HG03575 (cell line): ENCODE measurements at regions not wholly inside any gene's neighbourhood (a gene's known extent, or its start where the extent isn't known, plus 50 kb on each side); places are given as distances from the start of the nearest gene placed in this dataset.

Source experiments
- ATAC-seq: cut with Tn5 transposase; IDR thresholded peaks from one replicate; pipeline ENCODE4 v1.9.1; 2021; ENCODE audit not compliant: unreplicated experiment, insufficient number of reproducible peaks, low FRiP score; ENCODE audit errors: extremely low read depth

DNA sequence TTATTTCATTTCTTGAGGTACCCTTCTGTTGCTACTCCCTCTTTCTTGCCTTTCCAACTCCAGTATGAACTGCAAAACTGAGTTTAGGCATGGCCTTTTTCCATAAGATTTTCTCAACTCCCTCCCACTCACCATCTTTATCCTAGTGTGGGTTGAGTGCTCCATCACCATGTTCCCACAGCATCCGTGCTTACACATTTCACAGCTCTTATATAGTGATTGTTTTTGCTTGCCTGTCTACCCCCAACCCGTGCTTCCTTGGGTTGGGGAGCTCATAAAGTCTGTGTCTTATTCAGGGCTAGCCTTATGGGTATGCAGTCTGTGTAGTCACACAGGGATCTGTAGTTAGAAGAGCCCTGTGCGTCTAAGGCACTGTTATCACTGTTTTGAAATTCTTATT lies 68.2 kb upstream of the CCDC190 start:
- ATAC-seq: no peak

DNA sequence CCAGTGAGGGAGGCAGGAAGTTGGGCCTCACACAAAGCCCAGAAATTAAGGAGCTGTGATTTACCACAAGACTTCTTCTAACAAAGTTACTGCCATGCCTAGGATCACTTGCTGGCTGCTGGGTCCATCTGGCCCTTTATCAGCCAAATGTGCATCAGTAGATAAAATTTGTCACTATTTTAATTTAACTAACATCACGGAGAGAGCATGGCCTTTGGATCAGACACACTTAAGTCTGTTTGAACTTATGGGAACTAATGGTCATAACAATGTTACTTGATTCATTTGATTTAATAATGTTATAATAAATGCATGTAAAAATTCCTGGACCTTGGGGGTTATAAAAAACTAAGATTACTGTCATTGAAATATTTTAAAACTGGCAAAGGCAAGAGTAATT lies 67.2 kb upstream of the CCDC190 start:
- no peak for ATAC-seq

DNA sequence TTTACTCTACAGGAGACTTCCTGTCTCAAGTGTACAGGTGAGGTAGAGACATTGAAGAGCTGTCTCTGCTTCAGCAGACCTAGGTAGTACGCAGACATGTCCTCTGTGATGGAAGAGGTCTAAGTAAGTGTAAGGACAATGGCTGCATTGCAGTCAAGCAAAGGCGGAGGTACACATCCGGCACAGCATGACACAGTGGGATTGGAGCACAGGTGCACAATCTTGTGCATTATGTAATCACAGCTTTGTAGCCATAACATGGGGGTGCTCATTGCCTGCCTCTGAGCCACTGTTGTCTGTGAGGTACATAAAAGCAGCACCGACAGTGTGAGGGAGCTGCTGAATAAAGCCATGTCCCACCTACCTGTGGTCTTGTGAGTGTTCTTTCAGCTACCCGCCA lies 66.4 kb upstream of the CCDC190 start:
- ATAC-seq: no peak

DNA sequence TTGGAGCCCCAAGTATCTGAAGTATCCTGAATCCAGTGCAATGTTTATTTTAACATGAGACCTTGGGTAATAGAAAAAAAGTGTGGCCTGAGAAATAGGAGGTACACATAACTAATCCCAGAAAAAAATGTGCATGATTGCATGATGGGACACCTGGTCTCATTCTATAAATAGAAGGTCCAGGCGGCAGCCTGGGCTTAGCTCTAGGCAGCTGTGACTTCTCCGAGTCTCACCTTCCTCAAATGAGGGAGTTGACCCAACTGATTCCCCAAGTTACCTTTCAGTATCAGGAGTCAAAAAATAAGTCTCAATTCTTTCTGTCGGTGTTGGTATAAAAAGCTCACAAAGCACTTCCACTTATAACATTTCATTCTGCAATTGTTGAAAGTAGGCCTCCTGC lies 65.9 kb upstream of the CCDC190 start:
- ATAC-seq: no peak

DNA sequence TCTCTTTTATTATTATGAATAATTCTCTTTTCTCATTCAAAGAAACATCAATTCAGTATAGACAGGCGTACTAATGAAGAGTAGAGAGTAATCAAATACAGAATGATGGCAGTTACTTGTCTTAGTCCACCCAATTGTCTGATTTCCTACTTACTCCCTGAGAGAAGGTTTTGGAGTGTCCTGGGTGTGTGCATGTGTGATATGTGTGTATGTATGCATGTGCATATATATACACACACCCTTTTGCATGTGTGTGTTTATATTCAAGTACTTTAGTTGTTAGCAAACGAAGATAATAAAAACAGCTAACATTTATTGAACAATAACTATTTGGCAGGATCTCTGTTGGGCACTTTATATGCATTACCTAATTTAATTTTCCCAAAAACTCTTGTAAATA lies 63.2 kb upstream of the CCDC190 start:
- ATAC-seq: no peak

DNA sequence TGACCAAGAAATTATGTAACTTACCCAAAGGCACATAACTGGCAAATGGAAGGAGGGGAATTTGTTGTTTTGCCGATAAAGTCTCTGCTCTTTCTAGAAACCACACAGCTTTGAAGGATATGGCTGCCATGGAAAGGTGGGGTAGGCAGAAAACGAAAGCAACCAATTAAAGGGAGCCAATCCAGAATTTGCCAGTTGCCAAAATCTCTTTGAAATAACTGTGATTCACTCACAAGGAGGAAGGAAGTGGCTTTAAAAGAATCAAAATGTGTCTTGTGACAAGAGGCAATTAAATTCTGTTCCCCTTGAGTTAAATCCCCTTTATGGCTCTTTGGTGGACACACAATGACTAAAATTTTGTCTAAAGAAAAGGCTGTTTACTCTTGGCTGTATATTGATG lies 61.2 kb upstream of the CCDC190 start:
- no peak for ATAC-seq

DNA sequence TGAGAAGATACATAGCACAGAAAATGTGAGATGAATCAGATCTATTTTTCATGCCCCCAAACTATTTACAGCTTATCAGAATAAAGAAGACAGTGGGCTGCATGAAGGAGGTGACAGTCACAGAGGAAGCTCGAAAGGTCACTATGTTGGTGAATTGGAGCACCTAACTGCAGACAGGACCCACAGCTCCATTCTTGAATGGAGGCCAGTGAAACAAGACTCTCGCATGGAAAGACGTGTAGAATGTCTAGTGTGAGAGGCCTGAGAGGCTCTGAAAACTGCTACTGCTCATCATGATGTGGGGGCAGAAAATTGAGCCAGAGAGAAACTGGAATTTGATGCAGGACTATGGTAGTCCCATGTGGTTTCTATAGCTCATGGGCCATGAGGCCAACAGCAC lies 60.3 kb upstream of the CCDC190 start:
- no peak for ATAC-seq

DNA sequence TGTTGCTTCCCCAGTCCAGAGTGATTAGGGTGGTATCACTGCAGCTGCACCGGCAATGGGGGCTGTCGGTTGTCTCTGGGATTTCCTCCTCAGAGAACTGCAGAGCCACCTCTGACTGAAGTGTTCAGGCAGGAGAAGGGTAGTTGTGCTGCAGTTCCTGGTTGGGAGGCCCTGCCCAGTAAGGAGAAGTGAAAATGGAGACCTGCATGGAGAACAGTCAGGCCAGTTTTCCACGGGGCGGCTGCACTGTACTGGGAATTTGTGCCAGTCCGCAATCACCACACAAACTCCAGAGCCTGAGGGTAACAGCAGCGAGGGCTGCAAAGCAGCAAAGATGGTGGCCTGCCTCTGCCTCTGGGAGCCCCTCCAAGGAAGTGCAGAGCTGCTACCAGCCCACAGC lies 58.1 kb upstream of the CCDC190 start:
- no peak for ATAC-seq

DNA sequence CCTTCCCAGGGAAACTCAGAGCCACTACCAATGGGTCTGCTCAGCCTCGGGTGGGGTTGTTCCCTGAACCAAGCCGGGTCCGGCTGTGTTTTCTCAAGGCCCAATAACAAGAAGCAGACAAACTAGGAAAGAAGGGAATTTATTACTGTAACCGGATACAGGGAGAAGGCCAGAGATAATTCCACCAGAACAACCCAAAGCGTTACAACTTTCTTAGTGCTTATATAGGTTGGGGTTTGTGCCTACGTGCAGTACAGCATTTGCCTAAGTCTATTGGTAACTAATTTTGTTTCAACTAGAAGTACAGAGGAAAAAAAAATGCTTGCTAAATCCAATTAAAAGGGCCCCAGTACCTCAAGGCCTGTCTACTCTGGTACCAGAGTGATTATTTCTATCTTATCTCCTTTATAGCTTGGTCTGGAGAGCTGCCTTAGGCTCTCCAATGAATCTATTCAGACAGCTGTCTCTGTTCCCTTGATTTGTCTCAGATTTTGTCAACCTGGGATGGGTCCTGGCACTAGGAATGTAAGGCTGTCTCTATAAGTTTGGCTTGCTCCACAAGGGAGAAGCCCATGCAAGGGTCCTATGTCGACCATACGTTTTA lies 57.3 kb upstream of the CCDC190 start:
- ATAC-seq: no peak

DNA sequence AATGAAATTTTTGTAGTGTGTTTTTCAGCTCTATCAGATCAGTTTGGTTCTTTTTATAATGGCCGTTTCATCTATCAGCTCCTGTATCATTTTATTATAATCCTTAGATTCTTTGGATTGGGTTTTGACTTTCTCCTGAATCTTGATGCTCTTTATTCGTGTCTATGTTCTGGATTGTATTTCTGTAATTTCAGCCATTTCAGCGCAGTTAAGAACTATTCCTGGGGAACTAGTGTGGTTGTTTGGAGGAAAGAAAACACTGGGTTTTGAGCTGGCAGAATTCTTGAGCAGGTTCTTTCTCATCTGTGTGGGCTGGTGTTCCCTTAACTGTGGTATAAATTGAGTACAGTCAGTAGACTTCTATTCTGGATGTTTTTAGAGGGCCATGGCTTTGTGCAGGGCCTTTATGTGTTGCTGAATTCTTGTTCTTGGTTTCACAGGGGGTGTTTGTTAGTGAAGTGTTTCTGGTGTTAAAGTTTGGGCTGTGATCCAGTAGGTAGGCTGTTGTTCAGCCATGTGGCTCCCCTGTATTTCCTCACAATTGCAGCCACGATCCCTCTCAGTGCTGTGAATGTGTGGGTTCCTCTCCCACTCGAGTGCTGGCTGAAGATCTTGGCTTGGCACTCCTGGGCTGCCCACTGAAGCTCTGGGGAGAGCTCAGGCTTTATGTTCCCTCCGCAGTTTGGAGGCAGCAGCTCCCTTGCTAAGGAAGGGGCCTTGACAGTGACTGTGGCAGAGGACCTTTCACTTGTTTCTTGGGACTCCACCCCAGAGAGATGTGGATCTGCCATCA lies 56.0 kb upstream of the CCDC190 start:
- no peak for ATAC-seq

DNA sequence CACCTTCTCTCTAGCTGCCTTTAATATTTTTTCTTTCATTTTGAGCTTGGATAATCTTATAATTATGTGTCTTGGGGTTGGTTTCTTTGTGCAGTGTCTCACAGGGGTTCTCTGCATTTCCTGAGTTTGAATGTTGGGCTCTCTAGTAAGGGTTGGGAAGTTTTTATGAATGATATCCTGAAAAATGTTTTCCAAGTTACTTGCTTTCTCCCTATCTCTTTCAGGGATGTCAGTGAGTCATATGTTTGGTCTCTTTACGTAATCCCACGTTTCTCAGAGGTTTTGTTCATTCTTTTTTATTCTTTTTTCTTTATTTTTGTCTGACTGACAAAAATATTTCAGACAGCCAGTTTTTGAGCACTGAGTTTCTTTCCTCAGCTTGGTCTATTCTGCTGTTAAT lies 55.4 kb upstream of the CCDC190 start:
- ATAC-seq: no peak

DNA sequence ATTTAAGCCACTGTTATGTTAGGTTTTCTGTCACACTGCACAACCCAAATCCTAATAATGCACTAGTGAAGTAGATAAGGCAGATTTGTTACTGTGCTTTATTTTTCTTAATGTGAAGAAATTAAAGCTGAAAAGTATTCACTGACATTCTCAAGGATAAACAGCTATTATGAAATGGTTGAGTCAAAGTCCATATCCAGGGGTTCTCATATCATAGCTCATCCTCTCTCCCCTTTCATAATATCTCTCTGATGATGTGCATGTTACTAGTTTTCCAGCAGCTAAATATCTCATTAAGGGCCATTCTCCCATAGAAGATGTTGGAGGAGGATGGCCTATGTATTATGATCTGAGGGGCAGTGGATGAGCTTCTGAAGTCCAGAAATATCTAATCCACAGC lies 53.6 kb upstream of the CCDC190 start:
- no peak for ATAC-seq

DNA sequence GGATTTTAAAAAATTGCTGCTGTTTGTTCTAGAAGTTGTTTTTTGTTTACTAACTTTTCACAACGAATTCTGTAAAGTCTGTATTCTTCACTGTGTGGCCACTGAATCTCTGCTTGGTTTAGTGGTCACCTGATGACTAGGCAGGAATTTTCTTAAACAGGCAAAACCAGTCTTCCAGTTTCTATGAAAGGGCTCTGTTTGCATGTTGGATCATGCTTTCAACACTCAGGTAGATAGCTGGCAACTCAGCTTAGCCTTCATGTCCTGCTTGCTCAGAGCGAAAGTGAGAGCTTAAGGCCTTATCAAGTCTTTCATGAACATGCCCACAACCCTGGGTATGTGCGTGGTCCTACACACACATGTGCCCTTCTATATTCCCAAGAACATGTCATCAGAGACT lies 52.4 kb upstream of the CCDC190 start:
- no peak for ATAC-seq

DNA sequence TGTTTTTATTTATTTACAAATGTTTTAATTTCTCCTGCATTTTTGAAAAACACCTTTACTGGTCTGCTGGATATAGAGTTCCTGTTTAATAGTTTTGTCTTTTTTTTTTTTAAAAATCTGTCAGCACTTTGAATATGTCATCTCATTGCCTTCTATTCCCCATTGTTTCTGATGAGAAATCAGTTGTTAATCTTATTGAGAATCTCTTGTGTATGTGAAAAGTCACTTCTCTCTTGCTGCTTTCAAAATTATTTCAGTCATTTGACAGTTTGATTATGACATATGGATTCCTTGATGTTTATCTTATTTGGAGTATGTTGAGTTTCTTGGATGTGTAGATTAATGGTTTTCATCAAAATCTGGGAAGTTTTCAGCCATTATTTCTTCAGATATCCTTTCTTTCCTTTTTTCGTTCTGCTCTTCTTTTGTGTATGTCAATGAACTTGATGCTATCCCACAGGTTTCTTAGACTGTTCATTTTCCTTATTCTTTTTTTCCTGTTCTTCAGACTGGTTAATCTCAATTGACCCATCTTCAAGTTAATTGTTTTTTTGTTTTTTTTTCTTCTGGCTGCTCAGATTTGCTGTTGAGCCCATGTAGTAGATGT lies 51.2 kb upstream of the CCDC190 start:
- no peak for ATAC-seq
